ENCODE measurements at regions not wholly inside any gene's neighbourhood (a gene's known extent, or its start where the extent isn't known, plus 50 kb on each side); places are given as distances from the start of the nearest gene placed in this dataset.

- no peak for DNase-seq (ENCODE audit: low read depth, low spot score)
- Histone ChIP-seq H3K4me3 (ENCODE audit: low read length) (no peak overlapping the region), H3K9me3 (ENCODE audit: control insufficient read depth, insufficient read depth, low read length) (no peaks in the 10 kb centered on the region), H3K36me3 (ENCODE audit: control insufficient read depth, insufficient read depth, low read length) (no peaks in the 10 kb centered on the region), H3K27me3 (ENCODE audit: control insufficient read depth, insufficient read depth, low read length) (no peaks in the 10 kb centered on the region), H3K4me1 (ENCODE audit: control insufficient read depth, insufficient read depth, low read length) (no peaks in the 10 kb centered on the region), H3K27ac (ENCODE audit: low read length) (no peak overlapping the region)
- no CpG with 5 or more reads among the region's 24 CpGs for WGBS (ENCODE audit: insufficient coverage, insufficient read length)
Observed at GRCh38 chr10:117684046-117684610, 141.6 kb downstream of the EMX2 start.

GRCh38 chr10:117684672-117685211 lies 142.2 kb downstream of the EMX2 start:
- no peak for DNase-seq (ENCODE audit: low read depth, low spot score)
- no peaks in the 10 kb centered on the region for H3K9me3 ChIP-seq (ENCODE audit: control insufficient read depth, insufficient read depth, low read length)
- WGBS (ENCODE audit: insufficient coverage, insufficient read length): no CpG with 5 or more reads among the region's 16 CpGs
- no peak overlapping the region for H3K4me3 ChIP-seq (ENCODE audit: low read length)
- H3K36me3 ChIP-seq (ENCODE audit: control insufficient read depth, insufficient read depth, low read length): no peaks in the 10 kb centered on the region
- H3K27me3 ChIP-seq (ENCODE audit: control insufficient read depth, insufficient read depth, low read length): no peaks in the 10 kb centered on the region
- H3K27ac ChIP-seq (ENCODE audit: low read length): no peak overlapping the region
- no peaks in the 10 kb centered on the region for H3K4me1 ChIP-seq (ENCODE audit: control insufficient read depth, insufficient read depth, low read length)

- no peaks in the 10 kb centered on the region for H3K36me3 ChIP-seq (ENCODE audit: control insufficient read depth, insufficient read depth, low read length)
- WGBS (ENCODE audit: insufficient coverage, insufficient read length): no CpG with 5 or more reads among the region's 3 CpGs
- H3K4me1 ChIP-seq (ENCODE audit: control insufficient read depth, insufficient read depth, low read length): no peaks in the 10 kb centered on the region
- no peak overlapping the region for H3K27ac ChIP-seq (ENCODE audit: low read length)
- no peaks in the 10 kb centered on the region for H3K27me3 ChIP-seq (ENCODE audit: control insufficient read depth, insufficient read depth, low read length)
- no peak for DNase-seq (ENCODE audit: low read depth, low spot score)
- no peaks in the 10 kb centered on the region for H3K9me3 ChIP-seq (ENCODE audit: control insufficient read depth, insufficient read depth, low read length)
- H3K4me3 ChIP-seq (ENCODE audit: low read length): no peak overlapping the region
Observed at GRCh38 chr10:117685431-117685830, 142.9 kb downstream of the EMX2 start.

GRCh38 chr10:117686606-117687005 lies 144.1 kb downstream of the EMX2 start:
- Histone ChIP-seq H3K27ac (ENCODE audit: low read length) (no peak overlapping the region), H3K4me1 (ENCODE audit: control insufficient read depth, insufficient read depth, low read length) (no peaks in the 10 kb centered on the region), H3K9me3 (ENCODE audit: control insufficient read depth, insufficient read depth, low read length) (no peaks in the 10 kb centered on the region), H3K27me3 (ENCODE audit: control insufficient read depth, insufficient read depth, low read length) (no peaks in the 10 kb centered on the region), H3K36me3 (ENCODE audit: control insufficient read depth, insufficient read depth, low read length) (no peaks in the 10 kb centered on the region), H3K4me3 (ENCODE audit: low read length) (no peak overlapping the region)
- WGBS (ENCODE audit: insufficient coverage, insufficient read length): no CpG with 5 or more reads among the region's 4 CpGs
- DNase-seq (ENCODE audit: low read depth, low spot score): no peak

- no CpG with 5 or more reads among the region's 3 CpGs for WGBS (ENCODE audit: insufficient coverage, insufficient read length)
- no peaks in the 10 kb centered on the region for H3K9me3 ChIP-seq (ENCODE audit: control insufficient read depth, insufficient read depth, low read length)
- no peak overlapping the region for H3K4me3 ChIP-seq (ENCODE audit: low read length)
- DNase-seq (ENCODE audit: low read depth, low spot score): no peak
- no peaks in the 10 kb centered on the region for H3K4me1 ChIP-seq (ENCODE audit: control insufficient read depth, insufficient read depth, low read length)
- no peaks in the 10 kb centered on the region for H3K27me3 ChIP-seq (ENCODE audit: control insufficient read depth, insufficient read depth, low read length)
- no peaks in the 10 kb centered on the region for H3K36me3 ChIP-seq (ENCODE audit: control insufficient read depth, insufficient read depth, low read length)
- no peak overlapping the region for H3K27ac ChIP-seq (ENCODE audit: low read length)
Observed at GRCh38 chr10:117688358-117688757, 145.8 kb downstream of the EMX2 start.

GRCh38 chr10:117689566-117689965 lies 147.0 kb downstream of the EMX2 start:
- Histone ChIP-seq H3K36me3 (ENCODE audit: control insufficient read depth, insufficient read depth, low read length) (no peaks in the 10 kb centered on the region), H3K4me3 (ENCODE audit: low read length) (no peak overlapping the region), H3K27me3 (ENCODE audit: control insufficient read depth, insufficient read depth, low read length) (no peaks in the 10 kb centered on the region), H3K4me1 (ENCODE audit: control insufficient read depth, insufficient read depth, low read length) (no peaks in the 10 kb centered on the region), H3K9me3 (ENCODE audit: control insufficient read depth, insufficient read depth, low read length) (no peaks in the 10 kb centered on the region), H3K27ac (ENCODE audit: low read length) (no peak overlapping the region)
- no CpG with 5 or more reads among the region's 5 CpGs for WGBS (ENCODE audit: insufficient coverage, insufficient read length)
- DNase-seq (ENCODE audit: low read depth, low spot score): no peak

GRCh38 chr10:117690359-117690758 lies 147.8 kb downstream of the EMX2 start:
- WGBS (ENCODE audit: insufficient coverage, insufficient read length): no CpG with 5 or more reads among the region's 6 CpGs
- Histone ChIP-seq H3K4me3 (ENCODE audit: low read length) (no peak overlapping the region), H3K4me1 (ENCODE audit: control insufficient read depth, insufficient read depth, low read length) (no peaks in the 10 kb centered on the region), H3K36me3 (ENCODE audit: control insufficient read depth, insufficient read depth, low read length) (no peaks in the 10 kb centered on the region), H3K27ac (ENCODE audit: low read length) (no peak overlapping the region), H3K27me3 (ENCODE audit: control insufficient read depth, insufficient read depth, low read length) (no peaks in the 10 kb centered on the region), H3K9me3 (ENCODE audit: control insufficient read depth, insufficient read depth, low read length) (no peaks in the 10 kb centered on the region)
- DNase-seq (ENCODE audit: low read depth, low spot score): no peak

GRCh38 chr10:117694190-117694589 lies 151.6 kb downstream of the EMX2 start:
- DNase-seq (ENCODE audit: low read depth, low spot score): no peak
- Histone ChIP-seq H3K9me3 (ENCODE audit: control insufficient read depth, insufficient read depth, low read length) (no peaks in the 10 kb centered on the region), H3K4me3 (ENCODE audit: low read length) (no peak overlapping the region), H3K4me1 (ENCODE audit: control insufficient read depth, insufficient read depth, low read length) (no peaks in the 10 kb centered on the region), H3K27me3 (ENCODE audit: control insufficient read depth, insufficient read depth, low read length) (no peaks in the 10 kb centered on the region), H3K36me3 (ENCODE audit: control insufficient read depth, insufficient read depth, low read length) (no peaks in the 10 kb centered on the region), H3K27ac (ENCODE audit: low read length) (no peak overlapping the region)
- WGBS (ENCODE audit: insufficient coverage, insufficient read length): no CpG with 5 or more reads among the region's 6 CpGs

- Histone ChIP-seq H3K27ac (ENCODE audit: low read length) (no peak overlapping the region), H3K4me1 (ENCODE audit: control insufficient read depth, insufficient read depth, low read length) (no peaks in the 10 kb centered on the region), H3K9me3 (ENCODE audit: control insufficient read depth, insufficient read depth, low read length) (no peaks in the 10 kb centered on the region), H3K27me3 (ENCODE audit: control insufficient read depth, insufficient read depth, low read length) (no peaks in the 10 kb centered on the region), H3K36me3 (ENCODE audit: control insufficient read depth, insufficient read depth, low read length) (no peaks in the 10 kb centered on the region), H3K4me3 (ENCODE audit: low read length) (no peak overlapping the region)
- DNase-seq (ENCODE audit: low read depth, low spot score): no peak
- no CpG with 5 or more reads among the region's 2 CpGs for WGBS (ENCODE audit: insufficient coverage, insufficient read length)
Observed at GRCh38 chr10:117697402-117697801, 154.9 kb downstream of the EMX2 start.

- no CpG with 5 or more reads among the region's 2 CpGs for WGBS (ENCODE audit: insufficient coverage, insufficient read length)
- DNase-seq (ENCODE audit: low read depth, low spot score): no peak
- Histone ChIP-seq H3K9me3 (ENCODE audit: control insufficient read depth, insufficient read depth, low read length) (no peaks in the 10 kb centered on the region), H3K27me3 (ENCODE audit: control insufficient read depth, insufficient read depth, low read length) (no peaks in the 10 kb centered on the region), H3K4me1 (ENCODE audit: control insufficient read depth, insufficient read depth, low read length) (no peaks in the 10 kb centered on the region), H3K4me3 (ENCODE audit: low read length) (no peak overlapping the region), H3K36me3 (ENCODE audit: control insufficient read depth, insufficient read depth, low read length) (no peaks in the 10 kb centered on the region), H3K27ac (ENCODE audit: low read length) (no peak overlapping the region)
Observed at GRCh38 chr10:117698809-117699208, 156.3 kb downstream of the EMX2 start.

GRCh38 chr10:117699436-117700075 lies 157.0 kb downstream of the EMX2 start:
- no CpG with 5 or more reads among the region's 7 CpGs for WGBS (ENCODE audit: insufficient coverage, insufficient read length)
- no peak for DNase-seq (ENCODE audit: low read depth, low spot score)
- Histone ChIP-seq H3K27ac (ENCODE audit: low read length) (no peak overlapping the region), H3K27me3 (ENCODE audit: control insufficient read depth, insufficient read depth, low read length) (no peaks in the 10 kb centered on the region), H3K9me3 (ENCODE audit: control insufficient read depth, insufficient read depth, low read length) (no peaks in the 10 kb centered on the region), H3K4me1 (ENCODE audit: control insufficient read depth, insufficient read depth, low read length) (no peaks in the 10 kb centered on the region), H3K4me3 (ENCODE audit: low read length) (no peak overlapping the region), H3K36me3 (ENCODE audit: control insufficient read depth, insufficient read depth, low read length) (no peaks in the 10 kb centered on the region)
